GM23338 (cell line): ENCODE measurements at regions not wholly inside any gene's neighbourhood (a gene's known extent, or its start where the extent isn't known, plus 50 kb on each side); places are given as distances from the start of the nearest gene placed in this dataset.

Experiments
- ATAC-seq: fragments of 200-7000 bp; cut with Tn5 transposase; 3 replicates; pipeline ENCODE4 v1.9.1; 2020
- DNase-seq: peaks from one replicate; pipeline ENCODE4 v3.0.0-alpha.2; 2015; ENCODE audit warnings: low spot score
- H2AFZ ChIP-seq: fragments of 200-600 bp; sonication (generic); 2 replicates; pipeline ENCODE4 v1.8.0; 2016; ENCODE audit warnings: antibody characterized with exemption, mild to moderate bottlenecking, moderate library complexity
- H3F3A ChIP-seq: fragments of 200-600 bp; sonication (generic); replicated peaks from 2 replicates; pipeline ENCODE4 v1.8.0; 2017; ENCODE audit warnings: antibody characterized with exemption, mixed run types, low read depth
- H3K27ac ChIP-seq: fragments of 200-600 bp; sonication (generic); 2 replicates; pipeline ENCODE4 v1.6.1; 2016; ENCODE audit warnings: low read depth
- H3K27me3 ChIP-seq: fragments of 200-600 bp; sonication (generic); 2 replicates; pipeline ENCODE4 v1.8.0; 2016; ENCODE audit warnings: mild to moderate bottlenecking, mixed run types, moderate library complexity; ENCODE audit not compliant: insufficient read depth
- H3K36me3 ChIP-seq: fragments of 200-600 bp; sonication (generic); 2 replicates; pipeline ENCODE4 v1.8.0; 2016; ENCODE audit warnings: mild to moderate bottlenecking; ENCODE audit not compliant: insufficient read depth
- H3K4me1 ChIP-seq: fragments of 200-600 bp; sonication (generic); 2 replicates; pipeline ENCODE4 v1.8.0; 2016; ENCODE audit warnings: mild to moderate bottlenecking, moderate library complexity; ENCODE audit not compliant: insufficient read depth
- H3K4me2 ChIP-seq: fragments of 200-600 bp; sonication (generic); 2 replicates; pipeline ENCODE4 v1.7.1; 2017; ENCODE audit warnings: mixed run types
- H3K4me3 ChIP-seq: fragments of 200-600 bp; sonication (generic); 2 replicates; pipeline ENCODE4 v1.6.1; 2016; ENCODE audit warnings: mixed run types
- H3K79me2 ChIP-seq: fragments of 200-600 bp; sonication (generic); replicated peaks from 2 replicates; pipeline ENCODE4 v1.8.0; 2017; ENCODE audit warnings: mild to moderate bottlenecking; ENCODE audit not compliant: insufficient read depth
- H3K9me2 ChIP-seq: fragments of 200-600 bp; sonication (generic); 2 replicates; pipeline ENCODE4 v1.8.0; 2017; ENCODE audit not compliant: insufficient read depth
- H4K20me1 ChIP-seq: fragments of 200-600 bp; sonication (generic); replicated peaks from 2 replicates; pipeline ENCODE4 v1.8.0; 2017; ENCODE audit warnings: mild to moderate bottlenecking; ENCODE audit not compliant: insufficient read depth
- H3K27ac Mint-ChIP-seq: 2 replicates; pipeline ENCODE4 v1.8.0; 2020; ENCODE audit warnings: inconsistent platforms, mild to moderate bottlenecking, moderate library complexity, mixed read lengths
- H3K27me3 Mint-ChIP-seq: 3 replicates; pipeline ENCODE4 v1.8.0; 2022; ENCODE audit warnings: low read depth, mild to moderate bottlenecking, moderate library complexity, mixed read lengths, inconsistent platforms; ENCODE audit not compliant: insufficient read depth, poor library complexity
- H3K36me3 Mint-ChIP-seq: 3 replicates; pipeline ENCODE4 v1.8.0; 2021; ENCODE audit warnings: low read depth, mild to moderate bottlenecking, inconsistent platforms, moderate library complexity, mixed read lengths
- H3K4me1 Mint-ChIP-seq: 3 replicates; pipeline ENCODE4 v1.8.0; 2020; ENCODE audit warnings: mild to moderate bottlenecking, inconsistent platforms, mixed read lengths
- H3K4me3 Mint-ChIP-seq: 3 replicates; pipeline ENCODE4 v1.8.0; 2021; ENCODE audit warnings: moderate library complexity, mild to moderate bottlenecking, inconsistent platforms, mixed read lengths
- H3K9me3 Mint-ChIP-seq: 3 replicates; pipeline ENCODE4 v1.8.0; 2020; ENCODE audit warnings: moderate library complexity, mild to moderate bottlenecking, inconsistent platforms, mixed read lengths
- POLR2AphosphoS5 ChIP-seq: IDR thresholded peaks from 2 replicates; pipeline ENCODE4 v1.6.1; 2016; ENCODE audit warnings: antibody characterized with exemption, low read depth
- ZNF331 ChIP-seq: fragments of 250-450 bp; sonication (Bioruptor Pico); IDR thresholded peaks from 2 replicates; pipeline ENCODE4 v1.5.0; 2020; ENCODE audit warnings: low read depth, mild to moderate bottlenecking, moderate library complexity
- TF ChIP-seq, protein P1 (sequence below), 2 experiments: fragments of 200-600 bp in 1 of 2; sonication (generic) in 1 of 2; conservative IDR thresholded peaks; 2 replicates each; pipeline versions ENCODE4 v1.5.1 to v1.6.1; 2016 to 2017; ENCODE audit warnings: antibody characterized with exemption in 2 of 2, low read depth in 2 of 2, mild to moderate bottlenecking in 2 of 2, moderate library complexity in 1 of 2
- TF ChIP-seq, protein P2 (sequence below): IDR thresholded peaks from one replicate; pipeline ENCODE4 v1.6.1; 2018; ENCODE audit warnings: antibody characterized with exemption; ENCODE audit not compliant: unreplicated experiment
- TF ChIP-seq, protein P3 (sequence below): IDR thresholded peaks from 2 replicates; pipeline ENCODE4 v1.6.1; 2016; ENCODE audit warnings: antibody characterized with exemption
- TF ChIP-seq, protein P4 (sequence below): fragments of 250-450 bp; sonication (Bioruptor Pico); IDR thresholded peaks from 2 replicates; pipeline ENCODE4 v1.5.0; 2020; ENCODE audit warnings: mild to moderate bottlenecking, moderate library complexity

DNA sequence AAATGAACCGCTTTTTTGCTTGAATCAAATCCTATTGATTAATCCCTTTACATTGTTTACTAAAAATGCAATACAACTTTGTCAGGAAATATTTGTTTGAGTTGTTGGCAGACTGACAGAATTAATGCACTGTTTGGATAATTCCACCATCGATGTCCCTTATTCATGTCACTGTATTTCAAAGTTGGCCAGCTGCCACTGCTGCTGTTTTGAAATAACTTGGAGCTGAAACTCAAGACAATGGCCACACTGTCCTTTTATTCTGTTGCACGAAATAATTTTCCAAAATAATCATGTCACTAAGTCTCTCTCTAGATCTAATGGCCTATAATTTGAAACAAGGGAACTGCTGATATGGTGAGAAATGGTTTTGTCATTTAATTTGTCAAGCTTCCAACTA lies 55.2 kb upstream of the PAX3 start:
- no peaks in the 10 kb centered on the region for H3F3A ChIP-seq
- no peaks in the 10 kb centered on the region for H3K79me2 ChIP-seq
- no peaks in the 10 kb centered on the region for H4K20me1 ChIP-seq
- TF ChIP-seq, protein P1, sequence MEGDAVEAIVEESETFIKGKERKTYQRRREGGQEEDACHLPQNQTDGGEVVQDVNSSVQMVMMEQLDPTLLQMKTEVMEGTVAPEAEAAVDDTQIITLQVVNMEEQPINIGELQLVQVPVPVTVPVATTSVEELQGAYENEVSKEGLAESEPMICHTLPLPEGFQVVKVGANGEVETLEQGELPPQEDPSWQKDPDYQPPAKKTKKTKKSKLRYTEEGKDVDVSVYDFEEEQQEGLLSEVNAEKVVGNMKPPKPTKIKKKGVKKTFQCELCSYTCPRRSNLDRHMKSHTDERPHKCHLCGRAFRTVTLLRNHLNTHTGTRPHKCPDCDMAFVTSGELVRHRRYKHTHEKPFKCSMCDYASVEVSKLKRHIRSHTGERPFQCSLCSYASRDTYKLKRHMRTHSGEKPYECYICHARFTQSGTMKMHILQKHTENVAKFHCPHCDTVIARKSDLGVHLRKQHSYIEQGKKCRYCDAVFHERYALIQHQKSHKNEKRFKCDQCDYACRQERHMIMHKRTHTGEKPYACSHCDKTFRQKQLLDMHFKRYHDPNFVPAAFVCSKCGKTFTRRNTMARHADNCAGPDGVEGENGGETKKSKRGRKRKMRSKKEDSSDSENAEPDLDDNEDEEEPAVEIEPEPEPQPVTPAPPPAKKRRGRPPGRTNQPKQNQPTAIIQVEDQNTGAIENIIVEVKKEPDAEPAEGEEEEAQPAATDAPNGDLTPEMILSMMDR (conservative IDR thresholded peaks at IDR 0.05; ENCODE audit: low read depth in 2 of 2), result no peak
- TF ChIP-seq, protein P2, sequence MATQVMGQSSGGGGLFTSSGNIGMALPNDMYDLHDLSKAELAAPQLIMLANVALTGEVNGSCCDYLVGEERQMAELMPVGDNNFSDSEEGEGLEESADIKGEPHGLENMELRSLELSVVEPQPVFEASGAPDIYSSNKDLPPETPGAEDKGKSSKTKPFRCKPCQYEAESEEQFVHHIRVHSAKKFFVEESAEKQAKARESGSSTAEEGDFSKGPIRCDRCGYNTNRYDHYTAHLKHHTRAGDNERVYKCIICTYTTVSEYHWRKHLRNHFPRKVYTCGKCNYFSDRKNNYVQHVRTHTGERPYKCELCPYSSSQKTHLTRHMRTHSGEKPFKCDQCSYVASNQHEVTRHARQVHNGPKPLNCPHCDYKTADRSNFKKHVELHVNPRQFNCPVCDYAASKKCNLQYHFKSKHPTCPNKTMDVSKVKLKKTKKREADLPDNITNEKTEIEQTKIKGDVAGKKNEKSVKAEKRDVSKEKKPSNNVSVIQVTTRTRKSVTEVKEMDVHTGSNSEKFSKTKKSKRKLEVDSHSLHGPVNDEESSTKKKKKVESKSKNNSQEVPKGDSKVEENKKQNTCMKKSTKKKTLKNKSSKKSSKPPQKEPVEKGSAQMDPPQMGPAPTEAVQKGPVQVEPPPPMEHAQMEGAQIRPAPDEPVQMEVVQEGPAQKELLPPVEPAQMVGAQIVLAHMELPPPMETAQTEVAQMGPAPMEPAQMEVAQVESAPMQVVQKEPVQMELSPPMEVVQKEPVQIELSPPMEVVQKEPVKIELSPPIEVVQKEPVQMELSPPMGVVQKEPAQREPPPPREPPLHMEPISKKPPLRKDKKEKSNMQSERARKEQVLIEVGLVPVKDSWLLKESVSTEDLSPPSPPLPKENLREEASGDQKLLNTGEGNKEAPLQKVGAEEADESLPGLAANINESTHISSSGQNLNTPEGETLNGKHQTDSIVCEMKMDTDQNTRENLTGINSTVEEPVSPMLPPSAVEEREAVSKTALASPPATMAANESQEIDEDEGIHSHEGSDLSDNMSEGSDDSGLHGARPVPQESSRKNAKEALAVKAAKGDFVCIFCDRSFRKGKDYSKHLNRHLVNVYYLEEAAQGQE, result no peak
- TF ChIP-seq, protein P3, sequence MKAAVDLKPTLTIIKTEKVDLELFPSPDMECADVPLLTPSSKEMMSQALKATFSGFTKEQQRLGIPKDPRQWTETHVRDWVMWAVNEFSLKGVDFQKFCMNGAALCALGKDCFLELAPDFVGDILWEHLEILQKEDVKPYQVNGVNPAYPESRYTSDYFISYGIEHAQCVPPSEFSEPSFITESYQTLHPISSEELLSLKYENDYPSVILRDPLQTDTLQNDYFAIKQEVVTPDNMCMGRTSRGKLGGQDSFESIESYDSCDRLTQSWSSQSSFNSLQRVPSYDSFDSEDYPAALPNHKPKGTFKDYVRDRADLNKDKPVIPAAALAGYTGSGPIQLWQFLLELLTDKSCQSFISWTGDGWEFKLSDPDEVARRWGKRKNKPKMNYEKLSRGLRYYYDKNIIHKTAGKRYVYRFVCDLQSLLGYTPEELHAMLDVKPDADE, result no peak
- TF ChIP-seq, protein P4, sequence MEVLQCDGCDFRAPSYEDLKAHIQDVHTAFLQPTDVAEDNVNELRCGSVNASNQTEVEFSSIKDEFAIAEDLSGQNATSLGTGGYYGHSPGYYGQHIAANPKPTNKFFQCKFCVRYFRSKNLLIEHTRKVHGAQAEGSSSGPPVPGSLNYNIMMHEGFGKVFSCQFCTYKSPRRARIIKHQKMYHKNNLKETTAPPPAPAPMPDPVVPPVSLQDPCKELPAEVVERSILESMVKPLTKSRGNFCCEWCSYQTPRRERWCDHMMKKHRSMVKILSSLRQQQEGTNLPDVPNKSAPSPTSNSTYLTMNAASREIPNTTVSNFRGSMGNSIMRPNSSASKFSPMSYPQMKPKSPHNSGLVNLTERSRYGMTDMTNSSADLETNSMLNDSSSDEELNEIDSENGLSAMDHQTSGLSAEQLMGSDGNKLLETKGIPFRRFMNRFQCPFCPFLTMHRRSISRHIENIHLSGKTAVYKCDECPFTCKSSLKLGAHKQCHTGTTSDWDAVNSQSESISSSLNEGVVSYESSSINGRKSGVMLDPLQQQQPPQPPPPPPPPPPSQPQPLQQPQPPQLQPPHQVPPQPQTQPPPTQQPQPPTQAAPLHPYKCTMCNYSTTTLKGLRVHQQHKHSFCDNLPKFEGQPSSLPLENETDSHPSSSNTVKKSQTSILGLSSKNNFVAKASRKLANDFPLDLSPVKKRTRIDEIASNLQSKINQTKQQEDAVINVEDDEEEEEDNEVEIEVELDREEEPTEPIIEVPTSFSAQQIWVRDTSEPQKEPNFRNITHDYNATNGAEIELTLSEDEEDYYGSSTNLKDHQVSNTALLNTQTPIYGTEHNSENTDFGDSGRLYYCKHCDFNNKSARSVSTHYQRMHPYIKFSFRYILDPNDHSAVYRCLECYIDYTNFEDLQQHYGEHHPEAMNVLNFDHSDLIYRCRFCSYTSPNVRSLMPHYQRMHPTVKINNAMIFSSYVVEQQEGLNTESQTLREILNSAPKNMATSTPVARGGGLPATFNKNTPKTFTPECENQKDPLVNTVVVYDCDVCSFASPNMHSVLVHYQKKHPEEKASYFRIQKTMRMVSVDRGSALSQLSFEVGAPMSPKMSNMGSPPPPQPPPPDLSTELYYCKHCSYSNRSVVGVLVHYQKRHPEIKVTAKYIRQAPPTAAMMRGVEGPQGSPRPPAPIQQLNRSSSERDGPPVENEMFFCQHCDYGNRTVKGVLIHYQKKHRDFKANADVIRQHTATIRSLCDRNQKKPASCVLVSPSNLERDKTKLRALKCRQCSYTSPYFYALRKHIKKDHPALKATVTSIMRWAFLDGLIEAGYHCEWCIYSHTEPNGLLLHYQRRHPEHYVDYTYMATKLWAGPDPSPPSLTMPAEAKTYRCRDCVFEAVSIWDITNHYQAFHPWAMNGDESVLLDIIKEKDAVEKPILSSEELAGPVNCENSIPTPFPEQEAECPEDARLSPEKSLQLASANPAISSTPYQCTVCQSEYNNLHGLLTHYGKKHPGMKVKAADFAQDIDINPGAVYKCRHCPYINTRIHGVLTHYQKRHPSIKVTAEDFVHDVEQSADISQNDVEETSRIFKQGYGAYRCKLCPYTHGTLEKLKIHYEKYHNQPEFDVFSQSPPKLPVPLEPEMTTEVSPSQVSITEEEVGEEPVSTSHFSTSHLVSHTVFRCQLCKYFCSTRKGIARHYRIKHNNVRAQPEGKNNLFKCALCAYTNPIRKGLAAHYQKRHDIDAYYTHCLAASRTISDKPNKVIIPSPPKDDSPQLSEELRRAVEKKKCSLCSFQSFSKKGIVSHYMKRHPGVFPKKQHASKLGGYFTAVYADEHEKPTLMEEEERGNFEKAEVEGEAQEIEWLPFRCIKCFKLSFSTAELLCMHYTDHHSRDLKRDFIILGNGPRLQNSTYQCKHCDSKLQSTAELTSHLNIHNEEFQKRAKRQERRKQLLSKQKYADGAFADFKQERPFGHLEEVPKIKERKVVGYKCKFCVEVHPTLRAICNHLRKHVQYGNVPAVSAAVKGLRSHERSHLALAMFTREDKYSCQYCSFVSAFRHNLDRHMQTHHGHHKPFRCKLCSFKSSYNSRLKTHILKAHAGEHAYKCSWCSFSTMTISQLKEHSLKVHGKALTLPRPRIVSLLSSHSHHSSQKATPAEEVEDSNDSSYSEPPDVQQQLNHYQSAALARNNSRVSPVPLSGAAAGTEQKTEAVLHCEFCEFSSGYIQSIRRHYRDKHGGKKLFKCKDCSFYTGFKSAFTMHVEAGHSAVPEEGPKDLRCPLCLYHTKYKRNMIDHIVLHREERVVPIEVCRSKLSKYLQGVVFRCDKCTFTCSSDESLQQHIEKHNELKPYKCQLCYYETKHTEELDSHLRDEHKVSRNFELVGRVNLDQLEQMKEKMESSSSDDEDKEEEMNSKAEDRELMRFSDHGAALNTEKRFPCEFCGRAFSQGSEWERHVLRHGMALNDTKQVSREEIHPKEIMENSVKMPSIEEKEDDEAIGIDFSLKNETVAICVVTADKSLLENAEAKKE (CRISPR knock-in tag), result no peak
- TF ChIP-seq ZNF331 (CRISPR knock-in tag) (no peak), POLR2AphosphoS5 (no peak)
- H3K36me3 ChIP-seq, result no peaks in the 10 kb centered on the region
- H3K4me1 ChIP-seq, result no peaks in the 10 kb centered on the region
- no peaks in the 10 kb centered on the region; the same call in 2 of the 3 replicates for H3K36me3 Mint-ChIP-seq
- H3K27me3 Mint-ChIP-seq, result no peaks in the 10 kb centered on the region
- H3K9me3 Mint-ChIP-seq, result peaks cover 8% of the 10 kb centered on the region; the same call in 1 of the 3 replicates
- H3K27ac Mint-ChIP-seq, result no peak overlapping the region
- no peak for ATAC-seq
- no peaks in the 10 kb centered on the region for H3K4me1 Mint-ChIP-seq
- H3K4me2 ChIP-seq, result no peak overlapping the region
- H3K27ac ChIP-seq, result no peak overlapping the region
- H3K4me3 Mint-ChIP-seq, result no peak overlapping the region
- DNase-seq, result no peak
- H2AFZ ChIP-seq, result no peak overlapping the region
- H3K4me3 ChIP-seq, result no peak overlapping the region
- no peaks in the 10 kb centered on the region for H3K9me2 ChIP-seq
- H3K27me3 ChIP-seq, result no peaks in the 10 kb centered on the region
